Gastrocnemius medialis (tissue), 4 donors: ENCODE measurements at regions not wholly inside any gene's neighbourhood (a gene's known extent, or its start where the extent isn't known, plus 50 kb on each side); places are given as distances from the start of the nearest gene placed in this dataset.

ENCODE experiments used
- POLR2A ChIP-seq, 2 donors: fragments of 450-650 bp; IDR thresholded peaks; one replicate each; pipeline ENCODE4 v1.6.1; 2017; ENCODE audit warnings: antibody characterized with exemption in 2 of 2, mild to moderate bottlenecking in 2 of 2, moderate library complexity in 2 of 2
- TF ChIP-seq, protein P1 (sequence below), 5 experiments: fragments of 450-650 bp in 3 of 5; fragments of 200-600 bp in 2 of 5; sonication (generic) in 2 of 5; IDR thresholded peaks in 4 of 5; conservative IDR thresholded peaks in 1 of 5; 1 replicate in 4 of 5; 2 replicates in 1 of 5; pipeline ENCODE4 v1.5.1; 2016 to 2019; ENCODE audit warnings: antibody characterized with exemption in 5 of 5, mild to moderate bottlenecking in 3 of 5, moderate library complexity in 3 of 5

GRCh38 chr16:54443839-54444238, 157.3 kb upstream of the IRX3 start:
- TF ChIP-seq, protein P1, sequence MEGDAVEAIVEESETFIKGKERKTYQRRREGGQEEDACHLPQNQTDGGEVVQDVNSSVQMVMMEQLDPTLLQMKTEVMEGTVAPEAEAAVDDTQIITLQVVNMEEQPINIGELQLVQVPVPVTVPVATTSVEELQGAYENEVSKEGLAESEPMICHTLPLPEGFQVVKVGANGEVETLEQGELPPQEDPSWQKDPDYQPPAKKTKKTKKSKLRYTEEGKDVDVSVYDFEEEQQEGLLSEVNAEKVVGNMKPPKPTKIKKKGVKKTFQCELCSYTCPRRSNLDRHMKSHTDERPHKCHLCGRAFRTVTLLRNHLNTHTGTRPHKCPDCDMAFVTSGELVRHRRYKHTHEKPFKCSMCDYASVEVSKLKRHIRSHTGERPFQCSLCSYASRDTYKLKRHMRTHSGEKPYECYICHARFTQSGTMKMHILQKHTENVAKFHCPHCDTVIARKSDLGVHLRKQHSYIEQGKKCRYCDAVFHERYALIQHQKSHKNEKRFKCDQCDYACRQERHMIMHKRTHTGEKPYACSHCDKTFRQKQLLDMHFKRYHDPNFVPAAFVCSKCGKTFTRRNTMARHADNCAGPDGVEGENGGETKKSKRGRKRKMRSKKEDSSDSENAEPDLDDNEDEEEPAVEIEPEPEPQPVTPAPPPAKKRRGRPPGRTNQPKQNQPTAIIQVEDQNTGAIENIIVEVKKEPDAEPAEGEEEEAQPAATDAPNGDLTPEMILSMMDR (IDR thresholded peaks at IDR 0.05 in 4 of 5, conservative IDR thresholded peaks at IDR 0.05 in 1 of 5): no peak
- TF ChIP-seq POLR2A (IDR thresholded peaks at IDR 0.05): no peak
